SIG-M5 treated with dmso at 0.1 percent for 504 hours (cell line): ENCODE measurements at regions not wholly inside any gene's neighbourhood (a gene's known extent, or its start where the extent isn't known, plus 50 kb on each side); places are given as distances from the start of the nearest gene placed in this dataset.
A peak's percentile ranks its signal among the peaks of the same experiment; 100 is the strongest.
"Not testable (repeated sequence)": the region's sequence is repeated elsewhere in the genome, so short reads cannot be mapped to it uniquely, and the experiment has no call there.

Experiments used
- DNase-seq: peaks from one replicate; lab custom pipeline; 2025; ENCODE audit not compliant: unreplicated experiment; lab: John Stamatoyannopoulos, UW

- no peak for DNase-seq
Measured at GRCh38 chr5:159497221-159497620, 166.9 kb upstream of the IL12B start.

GRCh38 chr5:159498630-159499029 lies 168.3 kb upstream of the IL12B start:
- no peak for DNase-seq

- DNase-seq = not testable (repeated sequence)
Measured at GRCh38 chr5:159502116-159502515, 171.8 kb upstream of the IL12B start.

GRCh38 chr5:159503236-159503635 lies 172.9 kb upstream of the IL12B start:
- DNase-seq = no peak

- no peak for DNase-seq
Measured at GRCh38 chr5:159504106-159504856, 174.0 kb upstream of the IL12B start.

- no peak for DNase-seq
Measured at GRCh38 chr5:159504857-159505304, 174.6 kb upstream of the IL12B start.

- no peak for DNase-seq
Measured at GRCh38 chr5:159507055-159507454, 176.8 kb upstream of the IL12B start.

GRCh38 chr5:159507661-159508060 lies 177.4 kb upstream of the IL12B start:
- no peak for DNase-seq

- DNase-seq = no peak
Measured at GRCh38 chr5:159508344-159508743, 178.1 kb upstream of the IL12B start.

- DNase-seq = no peak
Measured at GRCh38 chr5:159509002-159509660, 178.8 kb upstream of the IL12B start.

- peak; percentile 22 for DNase-seq
Measured at GRCh38 chr5:159510282-159510681, 180.0 kb upstream of the IL12B start.

- DNase-seq = peak; percentile 9
Measured at GRCh38 chr5:159511570-159511969, 181.3 kb upstream of the IL12B start.

- DNase-seq = no peak
Measured at GRCh38 chr5:159512064-159512463, 181.8 kb upstream of the IL12B start.

GRCh38 chr5:159514229-159514810 lies 184.0 kb upstream of the IL12B start:
- no peak for DNase-seq

GRCh38 chr5:159515197-159515596 lies 184.9 kb upstream of the IL12B start:
- no peak for DNase-seq

- DNase-seq = peak; percentile 46
Measured at GRCh38 chr5:159515909-159516415, 185.7 kb upstream of the IL12B start.

GRCh38 chr5:159518371-159518770 lies 188.1 kb upstream of the IL12B start:
- no peak for DNase-seq

- DNase-seq = no peak
Measured at GRCh38 chr5:159519365-159519764, 189.1 kb upstream of the IL12B start.

GRCh38 chr5:159522841-159523240 lies 192.6 kb upstream of the IL12B start:
- no peak for DNase-seq

- not testable (repeated sequence) for DNase-seq
Measured at GRCh38 chr5:159524279-159524678, 194.0 kb upstream of the IL12B start.

- no peak for DNase-seq
Measured at GRCh38 chr5:159525117-159525516, 194.8 kb upstream of the IL12B start.
